ENCODE measurements at regions not wholly inside any gene's neighbourhood (a gene's known extent, or its start where the extent isn't known, plus 50 kb on each side); places are given as distances from the start of the nearest gene placed in this dataset.

GRCh38 chr5:120400356-120400755 is 63.7 kb upstream of the PRR16 start:
- H3K36me3 ChIP-seq = no peaks in the 10 kb centered on the region
- no peak overlapping the region for H3K4me3 ChIP-seq
- DNase-seq (ENCODE audit: low spot score in 2 of 2) = no peak
- TF ChIP-seq CTCF (IDR thresholded peaks at IDR 0.05) = no peak
- peaks cover 0 to 6% of the 10 kb centered on the region in 2 donors for H3K4me1 ChIP-seq
- intact Hi-C loops (cut with DNase I) = no loop called here
- H3K27me3 ChIP-seq = no peaks in the 10 kb centered on the region
- H3K27ac ChIP-seq = no peak overlapping the region
- no peaks in the 10 kb centered on the region for H3K9me3 ChIP-seq

GRCh38 chr5:120402606-120403005 is 61.5 kb upstream of the PRR16 start:
- H3K4me3 ChIP-seq = no peak overlapping the region
- no peaks in the 10 kb centered on the region for H3K9me3 ChIP-seq
- no peaks in the 10 kb centered on the region for H3K36me3 ChIP-seq
- DNase-seq (ENCODE audit: low spot score in 2 of 2) = no peak
- H3K4me1 ChIP-seq = peaks cover 0 to 8% of the 10 kb centered on the region in 2 donors
- H3K27me3 ChIP-seq = no peaks in the 10 kb centered on the region
- no peak for TF ChIP-seq CTCF (IDR thresholded peaks at IDR 0.05)
- no peak overlapping the region for H3K27ac ChIP-seq
- intact Hi-C loops (cut with DNase I) = no loop called here

GRCh38 chr5:120405286-120405864 is 58.7 kb upstream of the PRR16 start:
- Histone ChIP-seq H3K27me3 (no peaks in the 10 kb centered on the region), H3K36me3 (no peaks in the 10 kb centered on the region), H3K4me3 (no peak overlapping the region), H3K9me3 (no peaks in the 10 kb centered on the region), H3K27ac (no peak overlapping the region), H3K4me1 (peaks cover 0 to 8% of the 10 kb centered on the region in 2 donors)
- no peak for TF ChIP-seq CTCF (IDR thresholded peaks at IDR 0.05)
- intact Hi-C loops (cut with DNase I) = loop anchor here (5.0 kb wide), 1 partner anchor 52 kb away; no protein-coding TSS in a partner anchor
- DNase-seq (ENCODE audit: low spot score in 2 of 2) = no peak

- no peaks in the 10 kb centered on the region for H3K27me3 ChIP-seq
- DNase-seq (ENCODE audit: low spot score in 2 of 2) = no peak
- no peak overlapping the region for H3K4me3 ChIP-seq
- H3K36me3 ChIP-seq = no peaks in the 10 kb centered on the region
- H3K4me1 ChIP-seq = peaks cover 0 to 11% of the 10 kb centered on the region in 2 donors
- no peak overlapping the region for H3K27ac ChIP-seq
- H3K9me3 ChIP-seq = no peaks in the 10 kb centered on the region
- intact Hi-C loops (cut with DNase I) = loop anchor here (5.0 kb wide), 1 partner anchor 51 kb away; no protein-coding TSS in a partner anchor
- TF ChIP-seq CTCF (IDR thresholded peaks at IDR 0.05) = no peak
These were observed 58.2 kb upstream of the PRR16 start for GRCh38 chr5:120405923-120406322.

GRCh38 chr5:120413686-120414085 is 50.4 kb upstream of the PRR16 start:
- H3K9me3 ChIP-seq = peaks cover 0 to 10% of the 10 kb centered on the region in 2 donors
- TF ChIP-seq CTCF (IDR thresholded peaks at IDR 0.05) = no peak
- DNase-seq (ENCODE audit: low spot score in 2 of 2) = no peak
- no peak overlapping the region for H3K27ac ChIP-seq
- H3K4me1 ChIP-seq = peaks cover 0 to 8% of the 10 kb centered on the region in 2 donors
- intact Hi-C loops (cut with DNase I) = no loop called here
- no peaks in the 10 kb centered on the region for H3K36me3 ChIP-seq
- no peak overlapping the region for H3K4me3 ChIP-seq
- no peaks in the 10 kb centered on the region for H3K27me3 ChIP-seq
